ENCODE measurements at regions not wholly inside any gene's neighbourhood (a gene's known extent, or its start where the extent isn't known, plus 50 kb on each side); places are given as distances from the start of the nearest gene placed in this dataset.

GRCh38 chr6:14723535-14724086 lies 522.3 kb upstream of the JARID2 start:
- no peak for TF ChIP-seq CTCF (IDR thresholded peaks at IDR 0.05)
- TF ChIP-seq POLR2AphosphoS5 (IDR thresholded peaks at IDR 0.05), result no peak

Measured in sigmoid colon (tissue), 4 donors.